GM12878 (cell line): ENCODE measurements at regions not wholly inside any gene's neighbourhood (a gene's known extent, or its start where the extent isn't known, plus 50 kb on each side); places are given as distances from the start of the nearest gene placed in this dataset.

ENCODE experiments used
- TF ChIP-seq, protein P1 (sequence below): fragments of 450-650 bp; IDR thresholded peaks from 2 replicates; pipeline ENCODE4 v1.6.1; 2017; ENCODE audit warnings: mild to moderate bottlenecking, moderate library complexity
- TF ChIP-seq, protein P2 (sequence below), 3 experiments: IDR thresholded peaks in 2 of 3; conservative IDR thresholded peaks in 1 of 3; 2 replicates each; pipeline ENCODE4 v1.5.1; 2011; ENCODE audit warnings: low read depth in 3 of 3, low read length in 3 of 3, mild to moderate bottlenecking in 3 of 3, control low read depth in 2 of 3, moderate library complexity in 2 of 3, inconsistent platforms in 1 of 3, mixed read lengths in 1 of 3; ENCODE audit not compliant: control insufficient read depth in 2 of 3, insufficient read depth in 1 of 3; ENCODE audit errors: extremely low read depth in 1 of 3

DNA sequence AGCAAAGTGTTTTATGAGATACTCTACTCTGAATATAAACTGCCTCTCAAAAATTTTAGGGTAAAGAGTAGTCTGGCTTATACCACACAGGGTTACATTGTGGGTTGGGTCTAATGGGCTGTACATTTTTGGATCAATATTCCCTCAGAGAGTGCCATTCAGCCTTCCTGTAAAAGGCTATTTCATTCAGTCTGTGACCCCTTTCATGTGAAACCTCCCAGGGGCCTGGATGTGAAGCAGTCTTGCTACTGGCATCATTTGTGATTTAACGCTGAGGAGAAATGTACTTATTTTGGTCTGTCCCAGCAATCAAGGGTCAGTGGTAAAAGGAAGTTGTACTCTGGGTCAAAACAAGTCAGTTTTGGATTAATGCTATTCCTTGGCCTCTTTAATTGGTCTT, 71.8 kb upstream of the PRKG1 start:
- TF ChIP-seq, protein P1, sequence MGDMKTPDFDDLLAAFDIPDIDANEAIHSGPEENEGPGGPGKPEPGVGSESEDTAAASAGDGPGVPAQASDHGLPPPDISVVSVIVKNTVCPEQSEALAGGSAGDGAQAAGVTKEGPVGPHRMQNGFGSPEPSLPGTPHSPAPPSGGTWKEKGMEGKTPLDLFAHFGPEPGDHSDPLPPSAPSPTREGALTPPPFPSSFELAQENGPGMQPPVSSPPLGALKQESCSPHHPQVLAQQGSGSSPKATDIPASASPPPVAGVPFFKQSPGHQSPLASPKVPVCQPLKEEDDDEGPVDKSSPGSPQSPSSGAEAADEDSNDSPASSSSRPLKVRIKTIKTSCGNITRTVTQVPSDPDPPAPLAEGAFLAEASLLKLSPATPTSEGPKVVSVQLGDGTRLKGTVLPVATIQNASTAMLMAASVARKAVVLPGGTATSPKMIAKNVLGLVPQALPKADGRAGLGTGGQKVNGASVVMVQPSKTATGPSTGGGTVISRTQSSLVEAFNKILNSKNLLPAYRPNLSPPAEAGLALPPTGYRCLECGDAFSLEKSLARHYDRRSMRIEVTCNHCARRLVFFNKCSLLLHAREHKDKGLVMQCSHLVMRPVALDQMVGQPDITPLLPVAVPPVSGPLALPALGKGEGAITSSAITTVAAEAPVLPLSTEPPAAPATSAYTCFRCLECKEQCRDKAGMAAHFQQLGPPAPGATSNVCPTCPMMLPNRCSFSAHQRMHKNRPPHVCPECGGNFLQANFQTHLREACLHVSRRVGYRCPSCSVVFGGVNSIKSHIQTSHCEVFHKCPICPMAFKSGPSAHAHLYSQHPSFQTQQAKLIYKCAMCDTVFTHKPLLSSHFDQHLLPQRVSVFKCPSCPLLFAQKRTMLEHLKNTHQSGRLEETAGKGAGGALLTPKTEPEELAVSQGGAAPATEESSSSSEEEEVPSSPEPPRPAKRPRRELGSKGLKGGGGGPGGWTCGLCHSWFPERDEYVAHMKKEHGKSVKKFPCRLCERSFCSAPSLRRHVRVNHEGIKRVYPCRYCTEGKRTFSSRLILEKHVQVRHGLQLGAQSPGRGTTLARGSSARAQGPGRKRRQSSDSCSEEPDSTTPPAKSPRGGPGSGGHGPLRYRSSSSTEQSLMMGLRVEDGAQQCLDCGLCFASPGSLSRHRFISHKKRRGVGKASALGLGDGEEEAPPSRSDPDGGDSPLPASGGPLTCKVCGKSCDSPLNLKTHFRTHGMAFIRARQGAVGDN = no peak
- TF ChIP-seq, protein P2, sequence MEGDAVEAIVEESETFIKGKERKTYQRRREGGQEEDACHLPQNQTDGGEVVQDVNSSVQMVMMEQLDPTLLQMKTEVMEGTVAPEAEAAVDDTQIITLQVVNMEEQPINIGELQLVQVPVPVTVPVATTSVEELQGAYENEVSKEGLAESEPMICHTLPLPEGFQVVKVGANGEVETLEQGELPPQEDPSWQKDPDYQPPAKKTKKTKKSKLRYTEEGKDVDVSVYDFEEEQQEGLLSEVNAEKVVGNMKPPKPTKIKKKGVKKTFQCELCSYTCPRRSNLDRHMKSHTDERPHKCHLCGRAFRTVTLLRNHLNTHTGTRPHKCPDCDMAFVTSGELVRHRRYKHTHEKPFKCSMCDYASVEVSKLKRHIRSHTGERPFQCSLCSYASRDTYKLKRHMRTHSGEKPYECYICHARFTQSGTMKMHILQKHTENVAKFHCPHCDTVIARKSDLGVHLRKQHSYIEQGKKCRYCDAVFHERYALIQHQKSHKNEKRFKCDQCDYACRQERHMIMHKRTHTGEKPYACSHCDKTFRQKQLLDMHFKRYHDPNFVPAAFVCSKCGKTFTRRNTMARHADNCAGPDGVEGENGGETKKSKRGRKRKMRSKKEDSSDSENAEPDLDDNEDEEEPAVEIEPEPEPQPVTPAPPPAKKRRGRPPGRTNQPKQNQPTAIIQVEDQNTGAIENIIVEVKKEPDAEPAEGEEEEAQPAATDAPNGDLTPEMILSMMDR (IDR thresholded peaks at IDR 0.05 in 2 of 3, conservative IDR thresholded peaks at IDR 0.05 in 1 of 3; ENCODE audit: control insufficient read depth in 2 of 3, extremely low read depth in 1 of 3, insufficient read depth in 1 of 3, low read depth in 3 of 3, low read length in 3 of 3) = no peak
